22Rv1 (cell line): ENCODE measurements at regions not wholly inside any gene's neighbourhood (a gene's known extent, or its start where the extent isn't known, plus 50 kb on each side); places are given as distances from the start of the nearest gene placed in this dataset.

Experiments used
- H3K27ac ChIP-seq: fragments of 450-650 bp; 2 replicates; pipeline ENCODE4 v1.5.1; 2017
- ZFX ChIP-seq: fragments of 450-650 bp; IDR thresholded peaks from 2 replicates; pipeline ENCODE4 v1.6.1; 2017; ENCODE audit warnings: antibody characterized with exemption, borderline replicate concordance
- TF ChIP-seq, protein P1 (sequence below): fragments of 450-650 bp; IDR thresholded peaks from 2 replicates; pipeline ENCODE4 v1.5.1; 2017; ENCODE audit warnings: mild to moderate bottlenecking

GRCh38 chr13:23957981-23958380 lies 60.7 kb upstream of the C1QTNF9B start:
- no peak overlapping the region for H3K27ac ChIP-seq
- TF ChIP-seq, protein P1, sequence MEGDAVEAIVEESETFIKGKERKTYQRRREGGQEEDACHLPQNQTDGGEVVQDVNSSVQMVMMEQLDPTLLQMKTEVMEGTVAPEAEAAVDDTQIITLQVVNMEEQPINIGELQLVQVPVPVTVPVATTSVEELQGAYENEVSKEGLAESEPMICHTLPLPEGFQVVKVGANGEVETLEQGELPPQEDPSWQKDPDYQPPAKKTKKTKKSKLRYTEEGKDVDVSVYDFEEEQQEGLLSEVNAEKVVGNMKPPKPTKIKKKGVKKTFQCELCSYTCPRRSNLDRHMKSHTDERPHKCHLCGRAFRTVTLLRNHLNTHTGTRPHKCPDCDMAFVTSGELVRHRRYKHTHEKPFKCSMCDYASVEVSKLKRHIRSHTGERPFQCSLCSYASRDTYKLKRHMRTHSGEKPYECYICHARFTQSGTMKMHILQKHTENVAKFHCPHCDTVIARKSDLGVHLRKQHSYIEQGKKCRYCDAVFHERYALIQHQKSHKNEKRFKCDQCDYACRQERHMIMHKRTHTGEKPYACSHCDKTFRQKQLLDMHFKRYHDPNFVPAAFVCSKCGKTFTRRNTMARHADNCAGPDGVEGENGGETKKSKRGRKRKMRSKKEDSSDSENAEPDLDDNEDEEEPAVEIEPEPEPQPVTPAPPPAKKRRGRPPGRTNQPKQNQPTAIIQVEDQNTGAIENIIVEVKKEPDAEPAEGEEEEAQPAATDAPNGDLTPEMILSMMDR = no peak
- no peak for TF ChIP-seq ZFX

DNA sequence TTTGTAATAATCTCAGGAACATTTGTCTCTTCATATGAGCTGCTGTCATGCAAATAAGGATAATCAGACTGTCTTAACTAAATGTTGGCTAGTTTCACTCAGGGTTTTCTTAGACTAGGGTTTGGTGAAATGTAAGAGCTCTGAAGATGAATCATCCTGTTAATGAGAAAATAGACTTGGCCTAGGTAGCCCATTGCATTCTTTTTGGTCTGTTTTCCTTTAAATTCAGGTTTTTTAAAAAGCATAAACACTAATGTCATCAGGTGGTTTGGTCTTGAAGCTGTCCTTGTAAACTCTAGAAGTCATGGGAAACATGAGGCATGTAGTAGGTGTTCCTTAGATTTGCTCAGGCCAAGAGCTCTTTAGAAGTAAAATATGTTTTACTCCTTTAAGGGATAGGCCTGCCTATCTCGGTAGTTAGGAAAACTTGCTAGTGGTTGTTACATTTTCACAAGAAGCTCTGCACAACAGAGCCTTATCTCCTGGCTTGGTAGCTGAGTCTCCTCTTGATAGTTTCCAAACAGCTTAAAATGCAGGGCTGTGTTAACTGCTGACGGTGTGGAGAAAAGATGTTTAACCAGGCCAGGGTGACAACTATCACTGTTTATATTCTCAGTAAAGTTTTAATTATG lies 62.0 kb upstream of the C1QTNF9B start:
- TF ChIP-seq ZFX = no peak
- TF ChIP-seq, protein P1 = no peak

GRCh38 chr13:23960566-23961156 lies 63.4 kb upstream of the C1QTNF9B start:
- TF ChIP-seq ZFX = no peak
- TF ChIP-seq, protein P1 = peak; percentile 92
- no peak overlapping the region for H3K27ac ChIP-seq

More for the DNA sequence above, 62.0 kb upstream of the C1QTNF9B start:
- no peak overlapping the region for H3K27ac ChIP-seq

DNA sequence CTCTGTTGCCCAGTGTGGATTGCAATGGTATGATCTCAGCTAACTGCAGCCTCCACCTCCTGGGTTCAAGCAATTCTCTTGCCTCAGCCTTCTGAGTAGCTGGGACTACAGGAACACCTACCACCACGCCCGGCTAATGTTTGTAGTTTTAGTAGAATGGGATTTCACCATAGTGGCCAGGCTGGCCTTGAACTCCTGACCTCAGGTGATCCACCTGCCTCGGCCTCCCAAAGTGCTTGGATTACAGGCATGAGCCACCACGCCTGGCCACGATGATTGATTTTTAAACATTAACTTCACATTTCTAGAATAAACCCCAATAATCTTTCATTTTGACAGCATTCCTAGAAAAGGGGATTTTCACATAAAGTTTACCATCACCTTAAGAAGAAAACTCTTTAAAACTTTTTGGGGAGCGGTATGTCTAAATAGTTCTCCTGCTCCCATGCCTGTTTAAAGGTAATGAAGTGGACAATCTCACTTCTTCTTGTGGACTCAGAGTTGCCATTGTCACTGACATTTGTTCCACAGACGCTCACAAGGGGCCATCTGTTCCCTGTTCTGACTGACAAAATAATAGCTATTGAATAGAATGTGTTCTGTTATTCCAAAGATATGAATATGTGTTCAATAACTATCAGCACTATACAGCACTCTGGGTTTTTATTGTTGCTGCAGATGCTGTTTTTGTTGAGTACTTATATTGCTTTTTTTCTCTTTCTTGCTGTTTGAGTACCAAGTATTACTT lies 66.1 kb upstream of the C1QTNF9B start:
- no peak for TF ChIP-seq ZFX
- TF ChIP-seq, protein P1 = no peak
- no peak overlapping the region for H3K27ac ChIP-seq

- no peak for TF ChIP-seq ZFX
- TF ChIP-seq, protein P1 = no peak
- no peak overlapping the region for H3K27ac ChIP-seq
Observed at GRCh38 chr13:23963947-23964346, 66.6 kb upstream of the C1QTNF9B start.

- TF ChIP-seq, protein P1 = no peak
- TF ChIP-seq ZFX = no peak
- H3K27ac ChIP-seq = no peak overlapping the region
Observed at GRCh38 chr13:23965346-23965745, 68.0 kb upstream of the C1QTNF9B start.

DNA sequence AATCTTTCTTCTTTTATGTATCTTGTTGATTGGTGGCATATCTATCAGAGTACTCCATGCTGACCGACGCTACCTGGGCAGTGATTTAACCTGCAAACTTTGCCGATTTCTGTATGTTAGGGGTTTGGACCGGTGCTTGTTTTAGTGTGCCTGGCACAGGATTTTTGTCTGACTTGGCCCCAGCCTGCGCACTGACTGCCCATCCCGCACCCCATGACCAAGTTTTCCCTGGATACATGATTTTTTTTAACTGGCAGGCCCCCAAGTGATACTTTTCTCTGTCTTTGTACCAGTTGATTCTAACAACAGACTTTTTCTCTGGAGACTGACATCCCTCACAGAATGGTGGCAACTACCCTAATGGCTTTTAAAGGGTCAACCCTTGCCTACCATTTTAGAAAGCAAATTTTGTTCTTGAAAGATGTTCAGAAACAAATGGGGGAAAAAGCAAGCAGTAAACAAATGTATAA lies 69.0 kb upstream of the C1QTNF9B start:
- H3K27ac ChIP-seq = peak overlapping the region; percentile 32
- TF ChIP-seq ZFX = no peak
- TF ChIP-seq, protein P1 = no peak
